Ectodermal cell (in vitro differentiated cells): ENCODE measurements at regions not wholly inside any gene's neighbourhood (a gene's known extent, or its start where the extent isn't known, plus 50 kb on each side); places are given as distances from the start of the nearest gene placed in this dataset.

Experiments used
- H3K27ac ChIP-seq: 2 replicates; pipeline ENCODE4 v1.7.0; 2013; ENCODE audit warnings: mild to moderate bottlenecking, low read depth, low read length; ENCODE audit not compliant: insufficient read depth, poor library complexity, severe bottlenecking
- H3K27me3 ChIP-seq: 2 replicates; pipeline ENCODE4 v1.7.0; 2013; ENCODE audit warnings: mild to moderate bottlenecking, low read length; ENCODE audit not compliant: insufficient read depth, control insufficient read depth, poor library complexity, severe bottlenecking
- H3K36me3 ChIP-seq: one replicate; pipeline ENCODE4 v1.7.0; 2013; ENCODE audit warnings: low read length; ENCODE audit not compliant: control insufficient read depth, insufficient read depth
- H3K4me1 ChIP-seq: one replicate; pipeline ENCODE4 v1.7.0; 2013; ENCODE audit warnings: low read length; ENCODE audit not compliant: control insufficient read depth, insufficient read depth
- H3K4me3 ChIP-seq: 2 replicates; pipeline ENCODE4 v1.7.0; 2013; ENCODE audit warnings: low read depth, low read length, control low read depth; ENCODE audit not compliant: insufficient read depth
- H3K9me3 ChIP-seq: 2 replicates; pipeline ENCODE4 v1.7.0; 2013; ENCODE audit warnings: mild to moderate bottlenecking, low read length, moderate library complexity; ENCODE audit not compliant: control insufficient read depth
- WGBS, 2 experiments: methylation state at CpG; one replicate each; pipeline ENCODE4 v1.1.7; 2013; ENCODE audit warnings: missing lambda C conversion rate in 2 of 2; 5-methylcytosine and 5-hydroxymethylcytosine counted together

GRCh38 chr5:174315471-174315870 is 270.0 kb downstream of the NSG2 start:
- WGBS, 2 experiments = 91 to 92% methylated on average over 5 of the region's 5 CpGs

GRCh38 chr5:174315871-174316270 is 270.4 kb downstream of the NSG2 start:
- H3K27me3 ChIP-seq = peaks cover 7% of the 10 kb centered on the region
- WGBS, 2 experiments = 95 to 96% methylated on average over 17 of the region's 17 CpGs
- no peak overlapping the region for H3K4me3 ChIP-seq
- H3K4me1 ChIP-seq = no peaks in the 10 kb centered on the region
- no peaks in the 10 kb centered on the region for H3K36me3 ChIP-seq
- no peak overlapping the region for H3K27ac ChIP-seq
- H3K9me3 ChIP-seq = no peaks in the 10 kb centered on the region

More at GRCh38 chr5:174315471-174315870, 270.0 kb downstream of the NSG2 start:
- H3K27ac ChIP-seq = no peak overlapping the region
- no peaks in the 10 kb centered on the region for H3K4me1 ChIP-seq
- no peaks in the 10 kb centered on the region for H3K36me3 ChIP-seq
- no peaks in the 10 kb centered on the region for H3K9me3 ChIP-seq
- H3K27me3 ChIP-seq = peaks cover 7% of the 10 kb centered on the region
- H3K4me3 ChIP-seq = no peak overlapping the region

- H3K27ac ChIP-seq = no peak overlapping the region
- H3K4me3 ChIP-seq = no peak overlapping the region
- no peaks in the 10 kb centered on the region for H3K4me1 ChIP-seq
- peaks cover 7% of the 10 kb centered on the region for H3K27me3 ChIP-seq
- H3K36me3 ChIP-seq = no peaks in the 10 kb centered on the region
- H3K9me3 ChIP-seq = no peaks in the 10 kb centered on the region
- 93 to 94% methylated on average over 6 of the region's 6 CpGs for WGBS, 2 experiments
Observed at GRCh38 chr5:174316326-174316725, 270.8 kb downstream of the NSG2 start.

GRCh38 chr5:174317256-174317894 is 271.9 kb downstream of the NSG2 start:
- H3K27ac ChIP-seq = no peak overlapping the region
- no peak overlapping the region for H3K4me3 ChIP-seq
- peaks cover 5% of the 10 kb centered on the region for H3K27me3 ChIP-seq
- H3K9me3 ChIP-seq = no peaks in the 10 kb centered on the region
- no peaks in the 10 kb centered on the region for H3K36me3 ChIP-seq
- no peaks in the 10 kb centered on the region for H3K4me1 ChIP-seq
- WGBS, 2 experiments = 30 to 37% methylated on average over 10 to 11 of the region's 11 CpGs

GRCh38 chr5:174318578-174318977 is 273.1 kb downstream of the NSG2 start:
- Histone ChIP-seq H3K4me1 (no peaks in the 10 kb centered on the region), H3K4me3 (no peak overlapping the region), H3K27ac (no peak overlapping the region)

GRCh38 chr5:174319551-174319950 is 274.0 kb downstream of the NSG2 start:
- no peak overlapping the region for H3K27ac ChIP-seq
- H3K27me3 ChIP-seq = no peaks in the 10 kb centered on the region
- H3K4me3 ChIP-seq = no peak overlapping the region
- 88 to 89% methylated on average over 9 of the region's 9 CpGs for WGBS, 2 experiments
- no peaks in the 10 kb centered on the region for H3K9me3 ChIP-seq
- H3K36me3 ChIP-seq = no peaks in the 10 kb centered on the region
- H3K4me1 ChIP-seq = no peaks in the 10 kb centered on the region

More at GRCh38 chr5:174318578-174318977, 273.1 kb downstream of the NSG2 start:
- Histone ChIP-seq H3K36me3 (no peaks in the 10 kb centered on the region), H3K27me3 (no peaks in the 10 kb centered on the region), H3K9me3 (no peaks in the 10 kb centered on the region)

- WGBS, 2 experiments = 77 to 81% methylated on average over 6 of the region's 6 CpGs
- Histone ChIP-seq H3K9me3 (no peaks in the 10 kb centered on the region), H3K27ac (no peak overlapping the region), H3K27me3 (no peaks in the 10 kb centered on the region), H3K36me3 (no peaks in the 10 kb centered on the region), H3K4me1 (no peaks in the 10 kb centered on the region), H3K4me3 (no peak overlapping the region)
Observed at GRCh38 chr5:174320051-174320450, 274.5 kb downstream of the NSG2 start.

GRCh38 chr5:174323878-174324281 is 278.4 kb downstream of the NSG2 start:
- Histone ChIP-seq H3K27ac (no peak overlapping the region), H3K4me1 (no peaks in the 10 kb centered on the region), H3K9me3 (no peaks in the 10 kb centered on the region), H3K4me3 (no peak overlapping the region), H3K36me3 (no peaks in the 10 kb centered on the region), H3K27me3 (no peaks in the 10 kb centered on the region)
- WGBS, 2 experiments = 16 to 17% methylated on average over 4 of the region's 4 CpGs

- 91 to 93% methylated on average over 3 of the region's 3 CpGs for WGBS, 2 experiments
- no peak overlapping the region for H3K4me3 ChIP-seq
- H3K27ac ChIP-seq = no peak overlapping the region
- H3K4me1 ChIP-seq = peaks cover 3% of the 10 kb centered on the region
- H3K27me3 ChIP-seq = no peaks in the 10 kb centered on the region
- no peaks in the 10 kb centered on the region for H3K36me3 ChIP-seq
- H3K9me3 ChIP-seq = no peaks in the 10 kb centered on the region
Observed at GRCh38 chr5:174324680-174325079, 279.2 kb downstream of the NSG2 start.

- H3K27ac ChIP-seq = no peak overlapping the region
- no peaks in the 10 kb centered on the region for H3K27me3 ChIP-seq
- H3K4me3 ChIP-seq = no peak overlapping the region
- 86% methylated on average over 7 of the region's 7 CpGs for WGBS, 2 experiments
- no peaks in the 10 kb centered on the region for H3K9me3 ChIP-seq
- no peaks in the 10 kb centered on the region for H3K36me3 ChIP-seq
- peaks cover 3% of the 10 kb centered on the region for H3K4me1 ChIP-seq
Observed at GRCh38 chr5:174325431-174325830, 279.9 kb downstream of the NSG2 start.

- H3K9me3 ChIP-seq = no peaks in the 10 kb centered on the region
- H3K27ac ChIP-seq = no peak overlapping the region
- no peak overlapping the region for H3K4me3 ChIP-seq
- H3K27me3 ChIP-seq = no peaks in the 10 kb centered on the region
- 74 to 76% methylated on average over 6 of the region's 6 CpGs for WGBS, 2 experiments
- H3K36me3 ChIP-seq = no peaks in the 10 kb centered on the region
- H3K4me1 ChIP-seq = peaks cover 3% of the 10 kb centered on the region
Observed at GRCh38 chr5:174325961-174326360, 280.5 kb downstream of the NSG2 start.
